Loucy (cell line): ENCODE measurements at regions not wholly inside any gene's neighbourhood (a gene's known extent, or its start where the extent isn't known, plus 50 kb on each side); places are given as distances from the start of the nearest gene placed in this dataset.

Source experiments
- EZH2phosphoT487 ChIP-seq: fragments of 200-600 bp; IDR thresholded peaks from 2 replicates; pipeline ENCODE4 v1.6.1; 2018; ENCODE audit warnings: antibody characterized with exemption, mild to moderate bottlenecking, moderate library complexity, borderline replicate concordance
- TF ChIP-seq, protein P1 (sequence below): fragments of 200-600 bp; sonication (generic); conservative IDR thresholded peaks from 2 replicates; pipeline ENCODE4 v1.5.1; 2014; ENCODE audit warnings: mild to moderate bottlenecking, antibody characterized with exemption, low read length

DNA sequence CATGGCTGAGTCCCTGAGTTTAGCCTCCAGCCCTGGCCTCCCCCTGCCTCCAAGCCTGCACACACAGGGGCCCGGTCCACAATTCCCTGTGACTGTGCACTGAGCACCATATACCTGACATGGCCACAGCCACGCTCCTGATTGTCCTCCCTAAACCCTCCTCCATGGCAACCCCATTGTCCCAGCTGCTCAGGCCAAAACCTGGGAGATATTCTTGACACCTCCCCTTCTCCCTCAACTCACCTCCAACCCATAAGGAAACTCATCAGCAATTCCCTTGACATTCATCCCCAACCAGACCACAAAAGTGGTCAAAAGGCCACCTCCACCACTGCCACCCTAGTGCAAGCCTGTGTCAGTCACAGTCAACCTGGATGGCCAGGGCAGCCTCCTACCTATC, 107.5 kb upstream of the MVB12B start:
- TF ChIP-seq, protein P1, sequence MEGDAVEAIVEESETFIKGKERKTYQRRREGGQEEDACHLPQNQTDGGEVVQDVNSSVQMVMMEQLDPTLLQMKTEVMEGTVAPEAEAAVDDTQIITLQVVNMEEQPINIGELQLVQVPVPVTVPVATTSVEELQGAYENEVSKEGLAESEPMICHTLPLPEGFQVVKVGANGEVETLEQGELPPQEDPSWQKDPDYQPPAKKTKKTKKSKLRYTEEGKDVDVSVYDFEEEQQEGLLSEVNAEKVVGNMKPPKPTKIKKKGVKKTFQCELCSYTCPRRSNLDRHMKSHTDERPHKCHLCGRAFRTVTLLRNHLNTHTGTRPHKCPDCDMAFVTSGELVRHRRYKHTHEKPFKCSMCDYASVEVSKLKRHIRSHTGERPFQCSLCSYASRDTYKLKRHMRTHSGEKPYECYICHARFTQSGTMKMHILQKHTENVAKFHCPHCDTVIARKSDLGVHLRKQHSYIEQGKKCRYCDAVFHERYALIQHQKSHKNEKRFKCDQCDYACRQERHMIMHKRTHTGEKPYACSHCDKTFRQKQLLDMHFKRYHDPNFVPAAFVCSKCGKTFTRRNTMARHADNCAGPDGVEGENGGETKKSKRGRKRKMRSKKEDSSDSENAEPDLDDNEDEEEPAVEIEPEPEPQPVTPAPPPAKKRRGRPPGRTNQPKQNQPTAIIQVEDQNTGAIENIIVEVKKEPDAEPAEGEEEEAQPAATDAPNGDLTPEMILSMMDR = no peak
- no peak for TF ChIP-seq EZH2phosphoT487
